A673 (cell line): ENCODE measurements at regions not wholly inside any gene's neighbourhood (a gene's known extent, or its start where the extent isn't known, plus 50 kb on each side); places are given as distances from the start of the nearest gene placed in this dataset.
A peak's percentile ranks its signal among the peaks of the same experiment; 100 is the strongest.

Experiments used
- BruUV-seq: library from RNA; stranded (reverse); fragments of 400-500 nt; replicated peaks from 2 replicates; lab custom pipeline; 2021; lab: Mats Ljungman, UMichigan
- CTCF ChIA-PET: fragments of 300-600 bp; sonication (Branson Sonifier 250); formaldehyde crosslinking; loops from one replicate; lab custom pipeline; 2022; ENCODE audit warnings: antibody characterized with exemption; lab: Charles Lee
- POLR2A ChIA-PET: fragments of 300-600 bp; sonication (Branson Sonifier 250); formaldehyde crosslinking; loops from one replicate; lab custom pipeline; 2022; ENCODE audit warnings: antibody characterized with exemption; ENCODE audit not compliant: low non-redundant PET; lab: Charles Lee
- DNase-seq: peaks from one replicate; pipeline ENCODE4 v3.0.0-alpha.2; 2015; ENCODE audit warnings: low spot score
- H3K27ac ChIP-seq: fragments of 200-600 bp; sonication (generic); 2 replicates; pipeline ENCODE4 v1.5.1; 2016; ENCODE audit warnings: mixed run types, low read depth, mild to moderate bottlenecking, mixed read lengths, antibody characterized with exemption, low read length; ENCODE audit not compliant: poor library complexity, severe bottlenecking
- H3K27me3 ChIP-seq: fragments of 200-600 bp; sonication (generic); replicated peaks from 2 replicates; pipeline ENCODE4 v1.6.1; 2017; ENCODE audit warnings: mixed run types, low read depth, mild to moderate bottlenecking, mixed read lengths, antibody characterized with exemption, low read length; ENCODE audit not compliant: insufficient read depth, poor library complexity
- H3K36me3 ChIP-seq: fragments of 200-600 bp; sonication (generic); 2 replicates; pipeline ENCODE4 v1.6.1; 2016; ENCODE audit warnings: mixed run types, mild to moderate bottlenecking, mixed read lengths, antibody characterized with exemption, low read length; ENCODE audit not compliant: insufficient read depth, poor library complexity, severe bottlenecking
- H3K4me1 ChIP-seq: fragments of 200-600 bp; sonication (generic); 2 replicates; pipeline ENCODE4 v1.6.1; 2017; ENCODE audit warnings: mixed run types, mild to moderate bottlenecking, mixed read lengths, antibody characterized with exemption, low read length; ENCODE audit not compliant: insufficient read depth, poor library complexity, severe bottlenecking
- H3K4me3 ChIP-seq: fragments of 200-600 bp; sonication (generic); 2 replicates; pipeline ENCODE4 v1.5.1; 2016; ENCODE audit warnings: low read depth, mixed run types, mild to moderate bottlenecking, mixed read lengths, low read length; ENCODE audit not compliant: poor library complexity, severe bottlenecking
- H3K9me3 ChIP-seq: fragments of 200-600 bp; sonication (generic); 2 replicates; pipeline ENCODE4 v1.6.1; 2016; ENCODE audit warnings: mixed run types, low read depth, mild to moderate bottlenecking, mixed read lengths, antibody characterized with exemption, low read length; ENCODE audit not compliant: poor library complexity, severe bottlenecking
- CTCF ChIP-seq: fragments of 300-800, 200-600 bp; sonication (generic); conservative IDR thresholded peaks from 2 replicates; pipeline ENCODE4 v1.5.1; 2017; ENCODE audit warnings: low read depth, mild to moderate bottlenecking, antibody characterized with exemption, low read length, moderate library complexity, mixed read lengths
- EZH2 ChIP-seq: fragments of 200-600 bp; sonication (generic); IDR thresholded peaks from 2 replicates; pipeline ENCODE4 v1.6.1; 2017; ENCODE audit warnings: borderline replicate concordance, low read depth, mild to moderate bottlenecking, mixed read lengths, antibody characterized with exemption, low read length; ENCODE audit not compliant: poor library complexity, severe bottlenecking
- intact Hi-C: fragments of 100-400 bp; cut with micrococcal nuclease; formaldehyde crosslinking; loops from one replicate; pipeline ENCODE4 v1.10.0; 2022; ENCODE audit not compliant: unreplicated experiment

DNA sequence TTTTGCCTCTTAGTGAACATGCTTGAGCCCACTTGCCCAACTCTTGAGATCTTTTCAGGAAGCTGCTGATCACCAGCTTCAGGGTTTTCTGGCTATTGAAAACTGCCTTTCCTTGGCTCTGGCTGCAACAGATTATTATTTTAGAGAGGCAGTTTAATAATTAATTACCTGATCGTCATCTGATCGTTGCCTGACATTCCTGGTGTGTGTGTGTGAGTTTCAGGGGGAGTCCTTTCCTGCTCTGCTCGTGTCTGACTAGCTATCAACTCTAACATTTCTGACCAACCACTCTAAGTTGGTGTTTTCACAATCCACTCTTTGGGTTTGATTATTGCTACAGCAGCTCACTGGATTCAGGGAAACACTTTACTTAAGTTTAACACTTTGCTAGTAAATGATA is 84.3 kb upstream of the SPATA16 start:
- no TSS peak for BruUV-seq
- no peaks in the 10 kb centered on the region for H3K36me3 ChIP-seq
- no peak overlapping the region for H3K4me3 ChIP-seq
- H3K9me3 ChIP-seq: no peaks in the 10 kb centered on the region
- ChIA-PET CTCF (interaction anchor here (0.7 kb wide), 1 partner anchor 51 kb away, joined by 3 read pairs; no protein-coding TSS in a partner anchor), POLR2A (no interaction called here)
- TF ChIP-seq CTCF: no peak
- no peak for TF ChIP-seq EZH2
- no peaks in the 10 kb centered on the region for H3K4me1 ChIP-seq
- intact Hi-C loops: loop anchor here (10.0 kb wide), 1 partner anchor 329 kb away; no protein-coding TSS in a partner anchor
- no peaks in the 10 kb centered on the region for H3K27me3 ChIP-seq
- no peak overlapping the region for H3K27ac ChIP-seq
- no peak for DNase-seq

DNA sequence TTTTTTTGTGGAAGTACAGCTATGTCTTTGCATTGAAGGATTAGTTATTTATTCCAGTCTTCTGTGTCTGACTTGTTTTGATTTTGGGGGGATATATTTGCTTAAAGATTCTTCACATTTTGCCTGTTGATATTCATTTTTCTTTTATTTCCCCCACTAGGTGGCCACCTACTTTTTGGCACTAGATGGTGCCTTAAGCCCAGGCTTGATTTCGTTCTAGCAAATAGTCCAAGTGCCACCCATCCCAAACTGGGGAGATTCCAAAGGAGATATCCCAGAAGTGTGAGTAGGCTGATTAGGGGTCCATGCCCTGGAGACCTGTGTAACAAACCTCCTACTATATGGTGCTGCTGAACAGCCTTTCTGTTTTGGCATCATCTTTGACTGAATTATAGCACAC is 80.0 kb upstream of the SPATA16 start:
- no peaks in the 10 kb centered on the region for H3K36me3 ChIP-seq
- H3K27me3 ChIP-seq: no peaks in the 10 kb centered on the region
- DNase-seq: peak; percentile 55
- peak; percentile 69 for TF ChIP-seq CTCF
- no peak for TF ChIP-seq EZH2
- CTCF ChIA-PET: interaction anchor here (0.5 kb wide), 1 partner anchor 198 kb away, joined by 4 read pairs; no protein-coding TSS in a partner anchor
- no peak overlapping the region for H3K27ac ChIP-seq
- no TSS peak for BruUV-seq
- intact Hi-C loops: loop anchor here (10.0 kb wide), 1 partner anchor 334 kb away; no protein-coding TSS in a partner anchor
- POLR2A ChIA-PET: no interaction called here
- no peaks in the 10 kb centered on the region for H3K4me1 ChIP-seq
- no peak overlapping the region for H3K4me3 ChIP-seq
- H3K9me3 ChIP-seq: no peaks in the 10 kb centered on the region

DNA sequence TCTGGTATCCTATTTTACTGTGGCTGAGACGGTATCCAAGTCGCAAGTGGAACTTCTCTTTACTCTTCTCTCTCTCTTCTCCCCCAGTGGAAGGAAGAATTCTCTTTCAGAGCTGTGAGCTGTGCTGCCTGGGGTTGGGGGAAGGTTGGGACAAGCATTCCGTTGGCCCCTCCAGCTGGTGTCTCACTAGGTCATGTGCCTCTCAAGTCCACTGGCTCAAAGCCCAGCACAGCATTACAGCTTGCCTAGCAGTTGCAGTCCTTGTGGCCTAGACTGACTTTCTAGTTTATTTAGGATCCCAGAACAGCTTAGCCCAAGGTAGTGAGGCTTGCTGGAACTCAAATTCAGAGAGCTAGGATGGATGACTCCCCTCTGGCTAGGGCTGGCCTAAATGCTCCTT is 76.1 kb upstream of the SPATA16 start:
- no peaks in the 10 kb centered on the region for H3K36me3 ChIP-seq
- H3K9me3 ChIP-seq: no peaks in the 10 kb centered on the region
- BruUV-seq: no TSS peak
- TF ChIP-seq CTCF (no peak), EZH2 (no peak)
- ChIA-PET POLR2A (no interaction called here), CTCF (no interaction called here)
- H3K4me1 ChIP-seq: no peaks in the 10 kb centered on the region
- DNase-seq: no peak
- H3K27ac ChIP-seq: no peak overlapping the region
- H3K27me3 ChIP-seq: no peaks in the 10 kb centered on the region
- H3K4me3 ChIP-seq: no peak overlapping the region
- intact Hi-C loops: no loop called here
